Neural cell (in vitro differentiated cells): ENCODE measurements at regions not wholly inside any gene's neighbourhood (a gene's known extent, or its start where the extent isn't known, plus 50 kb on each side); places are given as distances from the start of the nearest gene placed in this dataset.
"Not testable (repeated sequence)": the region's sequence is repeated elsewhere in the genome, so short reads cannot be mapped to it uniquely, and the experiment has no call there.

Experiments
- EP300 ChIP-seq: fragments of 450-650 bp; conservative IDR thresholded peaks from 2 replicates; pipeline ENCODE4 v1.6.1; 2014; ENCODE audit warnings: antibody characterized with exemption, mild to moderate bottlenecking, moderate library complexity; ENCODE audit not compliant: poor library complexity, severe bottlenecking
- MXI1 ChIP-seq: fragments of 450-650 bp; conservative IDR thresholded peaks from 2 replicates; pipeline ENCODE4 v1.6.1; 2014; ENCODE audit warnings: antibody characterized with exemption, mild to moderate bottlenecking; ENCODE audit not compliant: poor library complexity, severe bottlenecking
- POLR2AphosphoS5 ChIP-seq: IDR thresholded peaks from 2 replicates; pipeline ENCODE4 v1.6.1; 2012
- TF ChIP-seq, protein P1 (sequence below): fragments of 450-650 bp; IDR thresholded peaks from 2 replicates; pipeline ENCODE4 v1.5.1; 2014; ENCODE audit warnings: antibody characterized with exemption, mild to moderate bottlenecking, moderate library complexity; ENCODE audit not compliant: poor library complexity, severe bottlenecking

DNA sequence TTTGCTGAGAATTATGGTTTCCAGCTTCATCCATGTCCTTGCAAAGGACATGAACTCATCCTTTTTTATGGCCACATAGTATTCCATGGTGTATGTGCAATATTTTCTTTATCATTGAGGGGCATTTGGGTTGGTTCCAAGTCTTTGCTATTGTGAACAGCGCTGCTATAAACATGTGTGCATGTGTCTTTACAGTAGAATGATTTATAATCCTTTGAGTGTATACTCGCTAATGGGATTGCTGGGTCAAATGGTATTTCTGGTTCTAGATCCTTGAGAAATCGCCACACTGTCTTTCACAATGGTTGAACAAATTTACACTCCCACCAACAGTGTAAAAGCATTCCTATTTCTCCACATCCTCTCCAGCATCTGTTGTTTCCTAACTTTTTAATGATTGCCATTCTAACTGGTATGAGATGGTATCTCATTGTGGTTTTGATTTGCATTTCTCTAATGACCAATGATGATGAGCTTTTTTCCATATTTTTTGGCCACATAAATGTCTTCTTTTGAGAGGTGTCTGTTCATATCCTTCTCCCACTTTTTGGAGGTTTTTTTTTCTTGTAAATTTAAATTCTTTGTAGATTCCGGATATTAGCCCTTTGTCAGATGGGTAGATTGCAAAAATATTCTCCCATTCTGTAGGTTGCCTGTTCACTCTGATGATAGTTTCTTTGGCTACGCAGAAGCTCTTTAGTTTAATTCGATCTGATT, 180.1 kb downstream of the PLPPR4 start:
- not testable (repeated sequence) for TF ChIP-seq EP300, MXI1, POLR2AphosphoS5
- TF ChIP-seq, protein P1, sequence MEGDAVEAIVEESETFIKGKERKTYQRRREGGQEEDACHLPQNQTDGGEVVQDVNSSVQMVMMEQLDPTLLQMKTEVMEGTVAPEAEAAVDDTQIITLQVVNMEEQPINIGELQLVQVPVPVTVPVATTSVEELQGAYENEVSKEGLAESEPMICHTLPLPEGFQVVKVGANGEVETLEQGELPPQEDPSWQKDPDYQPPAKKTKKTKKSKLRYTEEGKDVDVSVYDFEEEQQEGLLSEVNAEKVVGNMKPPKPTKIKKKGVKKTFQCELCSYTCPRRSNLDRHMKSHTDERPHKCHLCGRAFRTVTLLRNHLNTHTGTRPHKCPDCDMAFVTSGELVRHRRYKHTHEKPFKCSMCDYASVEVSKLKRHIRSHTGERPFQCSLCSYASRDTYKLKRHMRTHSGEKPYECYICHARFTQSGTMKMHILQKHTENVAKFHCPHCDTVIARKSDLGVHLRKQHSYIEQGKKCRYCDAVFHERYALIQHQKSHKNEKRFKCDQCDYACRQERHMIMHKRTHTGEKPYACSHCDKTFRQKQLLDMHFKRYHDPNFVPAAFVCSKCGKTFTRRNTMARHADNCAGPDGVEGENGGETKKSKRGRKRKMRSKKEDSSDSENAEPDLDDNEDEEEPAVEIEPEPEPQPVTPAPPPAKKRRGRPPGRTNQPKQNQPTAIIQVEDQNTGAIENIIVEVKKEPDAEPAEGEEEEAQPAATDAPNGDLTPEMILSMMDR = not testable (repeated sequence)
